Thoracic aorta (tissue), 2 donors: ENCODE measurements at regions not wholly inside any gene's neighbourhood (a gene's known extent, or its start where the extent isn't known, plus 50 kb on each side); places are given as distances from the start of the nearest gene placed in this dataset.

ENCODE experiments used
- ATAC-seq: fragments of 150-250 bp; one replicate; pipeline ENCODE4 v1.8.0; 2017; ENCODE audit warnings: low read depth; ENCODE audit not compliant: insufficient number of reproducible peaks, low FRiP score
- DNase-seq: peaks from one replicate; pipeline ENCODE4 v3.0.0-alpha.2; 2020; ENCODE audit warnings: low spot score
- H3K27ac ChIP-seq, 2 donors: fragments of 200-600 bp; sonication (generic); 1 replicate in 1 of 2; 2 replicates in 1 of 2; pipeline ENCODE4 v1.5.1; 2016; ENCODE audit warnings: mild to moderate bottlenecking in 2 of 2, moderate library complexity in 2 of 2
- H3K27me3 ChIP-seq: fragments of 200-600 bp; sonication (generic); replicated peaks from 2 replicates; pipeline ENCODE4 v1.6.0; 2016; ENCODE audit warnings: mild to moderate bottlenecking; ENCODE audit not compliant: insufficient read depth
- H3K36me3 ChIP-seq: fragments of 200-600 bp; sonication (generic); one replicate; pipeline ENCODE4 v1.5.1; 2016
- H3K4me1 ChIP-seq, 2 donors: fragments of 200-600 bp; sonication (generic); 1 replicate in 1 of 2; 2 replicates in 1 of 2; pipeline versions ENCODE4 v1.5.1 to v1.6.0; 2016; ENCODE audit warnings: low read depth in 2 of 2, mild to moderate bottlenecking in 1 of 2; ENCODE audit not compliant: control insufficient read depth in 1 of 2
- H3K4me3 ChIP-seq: fragments of 200-600 bp; sonication (generic); 2 replicates; pipeline ENCODE4 v1.5.1; 2016; ENCODE audit warnings: mild to moderate bottlenecking
- H3K9me3 ChIP-seq: fragments of 200-600 bp; sonication (generic); 2 replicates; pipeline ENCODE4 v1.5.1; 2016
- TF ChIP-seq, protein P1 (sequence below): fragments of 200-600 bp; sonication (generic); IDR thresholded peaks from one replicate; pipeline ENCODE4 v1.5.1; 2019; ENCODE audit warnings: antibody characterized with exemption

DNA sequence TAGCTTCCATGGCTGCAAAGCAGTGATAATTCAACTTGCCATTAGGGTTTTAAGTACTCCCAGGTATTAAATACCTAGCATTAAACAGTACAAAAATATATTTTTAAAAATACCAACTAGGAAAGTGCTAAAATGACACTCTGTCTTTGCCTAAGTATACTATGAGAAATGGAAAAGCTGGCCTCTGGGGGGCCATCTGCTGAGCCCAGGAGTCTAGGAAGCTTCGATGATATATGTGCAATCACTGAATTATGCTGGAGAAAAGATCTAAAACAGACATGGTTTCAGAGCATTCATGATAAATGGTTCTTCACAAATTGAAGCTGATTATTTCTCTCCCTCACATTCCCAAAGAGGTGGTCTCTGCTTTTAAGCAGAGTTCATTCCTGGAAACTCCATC, 191.8 kb downstream of the OPA1 start:
- TF ChIP-seq, protein P1, sequence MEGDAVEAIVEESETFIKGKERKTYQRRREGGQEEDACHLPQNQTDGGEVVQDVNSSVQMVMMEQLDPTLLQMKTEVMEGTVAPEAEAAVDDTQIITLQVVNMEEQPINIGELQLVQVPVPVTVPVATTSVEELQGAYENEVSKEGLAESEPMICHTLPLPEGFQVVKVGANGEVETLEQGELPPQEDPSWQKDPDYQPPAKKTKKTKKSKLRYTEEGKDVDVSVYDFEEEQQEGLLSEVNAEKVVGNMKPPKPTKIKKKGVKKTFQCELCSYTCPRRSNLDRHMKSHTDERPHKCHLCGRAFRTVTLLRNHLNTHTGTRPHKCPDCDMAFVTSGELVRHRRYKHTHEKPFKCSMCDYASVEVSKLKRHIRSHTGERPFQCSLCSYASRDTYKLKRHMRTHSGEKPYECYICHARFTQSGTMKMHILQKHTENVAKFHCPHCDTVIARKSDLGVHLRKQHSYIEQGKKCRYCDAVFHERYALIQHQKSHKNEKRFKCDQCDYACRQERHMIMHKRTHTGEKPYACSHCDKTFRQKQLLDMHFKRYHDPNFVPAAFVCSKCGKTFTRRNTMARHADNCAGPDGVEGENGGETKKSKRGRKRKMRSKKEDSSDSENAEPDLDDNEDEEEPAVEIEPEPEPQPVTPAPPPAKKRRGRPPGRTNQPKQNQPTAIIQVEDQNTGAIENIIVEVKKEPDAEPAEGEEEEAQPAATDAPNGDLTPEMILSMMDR: no peak
- peaks cover 0 to 12% of the 10 kb centered on the region in 2 donors for H3K4me1 ChIP-seq

DNA sequence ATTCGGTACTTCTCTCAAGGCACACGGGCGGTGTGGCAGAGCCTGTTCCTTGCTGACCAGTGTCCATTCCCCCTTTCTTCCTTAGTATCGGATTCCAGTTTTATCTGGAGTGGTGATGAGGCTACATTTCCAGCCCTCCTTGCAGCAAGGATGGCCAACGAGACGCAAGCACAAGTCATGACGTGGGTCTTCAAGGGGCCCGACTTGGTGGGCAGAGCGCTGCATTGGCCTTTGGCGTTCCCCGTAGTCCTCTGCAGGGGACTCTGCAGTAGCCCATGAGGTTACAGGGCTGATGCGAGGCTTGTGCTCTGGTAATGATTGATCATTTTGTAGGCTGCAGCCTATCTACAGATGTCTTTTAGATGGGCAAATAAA, 194.5 kb downstream of the OPA1 start:
- Histone ChIP-seq H3K4me1 (peaks cover 0 to 6% of the 10 kb centered on the region in 2 donors), H3K27ac (no peak overlapping the region), H3K27me3 (no peaks in the 10 kb centered on the region), H3K4me3 (no peak overlapping the region), H3K9me3 (no peaks in the 10 kb centered on the region), H3K36me3 (no peaks in the 10 kb centered on the region)
- DNase-seq: no peak
- TF ChIP-seq, protein P1: no peak
- no peak for ATAC-seq

More for the DNA sequence above, 191.8 kb downstream of the OPA1 start:
- H3K9me3 ChIP-seq: no peaks in the 10 kb centered on the region
- H3K4me3 ChIP-seq: no peak overlapping the region
- ATAC-seq (no peak), DNase-seq (no peak)
- no peak overlapping the region for H3K27ac ChIP-seq
- no peaks in the 10 kb centered on the region for H3K36me3 ChIP-seq
- H3K27me3 ChIP-seq: no peaks in the 10 kb centered on the region

DNA sequence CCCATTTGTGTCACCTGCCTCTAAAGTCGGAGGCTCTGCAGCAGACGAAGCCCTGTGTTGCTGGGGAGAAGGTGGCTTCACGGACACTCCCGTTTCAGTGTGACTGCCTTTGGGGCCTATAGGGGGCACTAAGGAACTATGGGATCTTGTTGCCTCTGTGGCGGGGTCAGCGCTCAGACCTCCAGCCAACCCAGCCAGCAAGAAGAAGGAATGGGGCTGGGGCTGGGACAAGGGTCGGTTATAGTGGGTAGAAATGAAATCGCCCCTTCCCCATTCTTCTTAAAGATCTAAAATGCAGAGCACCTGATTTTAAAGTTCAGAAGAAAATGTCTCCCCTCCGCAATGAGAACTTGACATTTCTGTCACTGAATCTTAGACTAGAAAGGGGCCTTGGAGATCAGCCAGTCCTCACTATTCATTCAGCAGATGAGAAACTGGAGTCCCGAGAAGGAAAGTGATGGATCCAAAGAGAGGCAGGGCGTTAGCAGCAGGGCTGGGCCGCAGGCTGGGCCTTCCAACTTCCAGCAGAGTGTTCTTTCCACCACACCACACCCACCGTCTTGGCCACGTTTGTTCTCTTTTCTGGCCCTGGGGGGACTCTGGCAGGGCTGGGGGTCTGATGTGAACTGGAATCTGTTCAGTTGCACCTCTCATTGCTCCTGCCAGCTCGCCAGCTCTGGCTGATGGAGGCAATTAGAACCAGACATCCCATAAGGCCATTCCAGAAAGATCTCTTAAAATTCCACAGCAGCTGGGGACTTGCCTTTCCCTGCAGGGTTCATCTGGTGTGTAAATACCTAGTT, 195.4 kb downstream of the OPA1 start:
- TF ChIP-seq, protein P1: peak; percentile 69
- H3K4me3 ChIP-seq: no peak overlapping the region
- no peak for ATAC-seq
- peaks cover 0 to 6% of the 10 kb centered on the region in 2 donors for H3K4me1 ChIP-seq
- no peak for DNase-seq
- no peaks in the 10 kb centered on the region for H3K9me3 ChIP-seq
- no peaks in the 10 kb centered on the region for H3K27me3 ChIP-seq
- H3K36me3 ChIP-seq: no peaks in the 10 kb centered on the region
- no peak overlapping the region for H3K27ac ChIP-seq

DNA sequence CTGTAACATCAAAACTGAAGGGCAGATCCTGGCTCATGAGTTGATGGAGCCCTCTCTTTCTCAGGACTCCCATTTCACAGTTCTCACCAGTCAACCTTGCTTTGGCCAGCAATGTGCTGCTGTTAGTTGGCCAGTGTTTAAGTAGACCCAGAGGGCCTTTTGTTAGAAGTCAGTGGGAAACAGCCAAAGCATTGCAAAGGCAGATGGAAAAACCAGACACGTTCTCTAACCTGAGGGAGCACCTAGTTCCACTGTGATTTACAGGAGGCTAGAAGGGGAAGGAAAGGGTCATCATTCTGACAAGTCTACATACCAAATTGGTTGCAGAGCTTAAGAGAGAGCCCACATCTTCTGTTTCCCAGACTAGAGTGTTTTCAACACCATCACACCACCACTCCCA, 196.4 kb downstream of the OPA1 start:
- Histone ChIP-seq H3K27ac (no peak overlapping the region), H3K27me3 (no peaks in the 10 kb centered on the region), H3K36me3 (no peaks in the 10 kb centered on the region), H3K9me3 (no peaks in the 10 kb centered on the region), H3K4me1 (peaks cover 0 to 6% of the 10 kb centered on the region in 2 donors), H3K4me3 (no peak overlapping the region)
- TF ChIP-seq, protein P1: no peak
- ATAC-seq (no peak), DNase-seq (no peak)

DNA sequence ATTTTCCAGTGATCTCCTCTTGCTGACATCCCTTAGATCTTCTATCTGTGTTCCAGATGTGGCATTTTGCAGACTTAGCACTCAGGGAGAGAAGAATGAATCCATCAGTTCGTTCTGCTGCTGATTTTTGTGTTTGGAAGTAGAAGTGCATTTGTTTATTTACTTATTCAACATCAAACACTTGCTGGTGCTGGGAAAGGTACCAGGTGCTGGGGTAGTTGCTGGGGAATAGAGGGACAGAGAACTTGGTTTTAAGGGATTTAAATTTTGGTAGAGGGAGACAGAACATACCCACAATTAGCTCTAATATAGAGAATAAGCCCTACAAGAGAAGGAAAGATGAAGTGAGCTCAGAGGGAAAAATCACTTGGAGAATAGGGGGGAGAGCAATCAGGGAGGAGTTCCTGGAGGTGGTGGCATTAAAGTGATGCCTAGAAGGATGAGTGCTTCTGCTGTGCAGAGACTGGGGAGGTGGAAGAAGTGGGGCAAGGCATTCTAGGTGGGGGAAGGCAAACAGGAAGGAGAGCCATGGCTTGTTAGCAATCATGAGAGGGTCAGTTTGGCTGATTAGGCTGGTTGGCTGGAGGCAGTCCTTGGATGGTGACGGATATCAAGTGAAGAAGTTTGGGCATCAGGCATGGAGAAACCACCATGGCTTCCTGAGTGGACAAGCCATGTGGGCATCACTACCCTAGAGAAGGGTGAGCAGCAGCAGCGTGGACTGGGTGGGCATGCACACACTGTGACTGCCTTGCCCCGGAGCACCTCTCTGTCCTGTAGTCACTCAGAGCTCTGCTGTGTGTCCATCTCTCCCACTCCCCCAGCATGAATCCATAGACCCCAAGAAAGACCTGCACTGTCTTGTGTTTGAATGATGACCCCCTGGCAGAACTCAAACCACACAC, 197.3 kb downstream of the OPA1 start:
- H3K27me3 ChIP-seq: no peaks in the 10 kb centered on the region
- no peak for ATAC-seq
- no peaks in the 10 kb centered on the region for H3K9me3 ChIP-seq
- TF ChIP-seq, protein P1: no peak
- no peak for DNase-seq
- H3K4me1 ChIP-seq: peaks cover 0 to 6% of the 10 kb centered on the region in 2 donors
- H3K36me3 ChIP-seq: no peaks in the 10 kb centered on the region
- H3K4me3 ChIP-seq: no peak overlapping the region
- no peak overlapping the region for H3K27ac ChIP-seq
